A549 (cell line): ENCODE measurements at regions not wholly inside any gene's neighbourhood (a gene's known extent, or its start where the extent isn't known, plus 50 kb on each side); places are given as distances from the start of the nearest gene placed in this dataset.
A peak's percentile ranks its signal among the peaks of the same experiment; 100 is the strongest.

Experiments
- ATAC-seq, 2 experiments: fragments of 200-7000 bp in 1 of 2; fragments of >200 bp in 1 of 2; cut with Nextera tagmentation in 1 of 2; cut with Tn5 transposase in 1 of 2; 3 replicates each; pipeline versions ENCODE4 v1.8.0 to v1.9.1; 2018 to 2020; ENCODE audit warnings: mild to moderate bottlenecking in 1 of 2, moderate library complexity in 1 of 2
- CTCF ChIA-PET: fragments of 300-600 bp; sonication (Branson Sonifier 250); formaldehyde crosslinking; extraction: SDS; loops from one replicate; lab custom pipeline; 2021; ENCODE audit warnings: antibody characterized with exemption, inconsistent platforms; lab: Yijun Ruan, JAX
- POLR2A ChIA-PET: fragments of 350-600 bp; formaldehyde crosslinking; extraction: SDS; loops from one replicate; lab custom pipeline; 2021; ENCODE audit warnings: antibody characterized with exemption, inconsistent platforms; lab: Yijun Ruan, JAX
- DNase-seq, 2 experiments: peaks; one replicate each; pipeline versions ENCODE4 v3.0.0 to v3.0.0-alpha.2; 2011 to 2016; ENCODE audit warnings: low read depth in 1 of 2, low spot score in 1 of 2
- FAIRE-seq: peaks from 2 replicates; lab custom pipeline; 2011; peaks lifted over from hg19 to GRCh38; lab: Jason Lieb, UNC
- H3K27ac ChIP-seq, 2 experiments: fragments of >200 bp; sonication (Bioruptor Twin); formaldehyde crosslinking; 3 replicates each; pipeline ENCODE4 v1.5.1; 2016 to 2017
- H3K4me1 ChIP-seq: fragments of >200 bp; sonication (Bioruptor Twin); formaldehyde crosslinking; 3 replicates; pipeline ENCODE4 v1.6.1; 2016
- H3K4me2 ChIP-seq: fragments of >200 bp; sonication (Bioruptor Twin); formaldehyde crosslinking; 3 replicates; pipeline ENCODE4 v1.6.1; 2016
- H3K4me3 ChIP-seq: fragments of >200 bp; sonication (Bioruptor Twin); formaldehyde crosslinking; 3 replicates; pipeline ENCODE4 v1.5.1; 2016
- H3K9me3 ChIP-seq: fragments of >200 bp; sonication (Bioruptor Twin); formaldehyde crosslinking; 3 replicates; pipeline ENCODE4 v1.6.1; 2016
- CBX2 ChIP-seq: fragments of 200-600 bp; sonication (generic); IDR thresholded peaks from 2 replicates; pipeline ENCODE4 v1.6.1; 2016; ENCODE audit warnings: low read depth, mild to moderate bottlenecking, borderline replicate concordance
- CBX8 ChIP-seq: fragments of 200-600 bp; sonication (generic); IDR thresholded peaks from 2 replicates; pipeline ENCODE4 v1.6.1; 2016
- CEBPB ChIP-seq, 2 experiments: fragments of >200 bp in 1 of 2; sonication (Bioruptor Twin) in 1 of 2; formaldehyde crosslinking in 1 of 2; IDR thresholded peaks; 2 replicates each; pipeline ENCODE4 v1.6.1; 2012 to 2016
- EP300 ChIP-seq, 2 experiments: fragments of >200 bp; sonication (Bioruptor Twin); formaldehyde crosslinking; IDR thresholded peaks; 2 replicates in 1 of 2; 3 replicates in 1 of 2; pipeline ENCODE4 v1.6.1; 2016 to 2017
- FOSL2 ChIP-seq, 2 experiments: fragments of 450-650 bp in 1 of 2; fragments of >200 bp in 1 of 2; sonication (Bioruptor Twin) in 1 of 2; formaldehyde crosslinking; IDR thresholded peaks; 2 replicates each; pipeline versions ENCODE4 v1.5.0 to v1.6.1; 2016 to 2020; ENCODE audit warnings: mild to moderate bottlenecking in 1 of 2, moderate library complexity in 1 of 2
- HOXA7 ChIP-seq: fragments of 250-450 bp; sonication (Bioruptor Pico); IDR thresholded peaks from 2 replicates; pipeline ENCODE4 v1.5.0; 2020; ENCODE audit warnings: mild to moderate bottlenecking, moderate library complexity
- MAFK ChIP-seq: fragments of 450-650 bp; IDR thresholded peaks from 2 replicates; pipeline ENCODE4 v1.6.1; 2014; ENCODE audit not compliant: partially characterized antibody
- MAX ChIP-seq: IDR thresholded peaks from 2 replicates; pipeline ENCODE4 v1.6.1; 2012
- POLR2AphosphoS2 ChIP-seq: conservative IDR thresholded peaks from 2 replicates; pipeline ENCODE4 v1.6.1; 2012; ENCODE audit warnings: low read length, improper control_type of control experiment, inconsistent platforms
- RARB ChIP-seq: fragments of 250-450 bp; sonication (Bioruptor Pico); IDR thresholded peaks from 2 replicates; pipeline ENCODE4 v1.8.0; 2021; ENCODE audit warnings: mild to moderate bottlenecking, moderate library complexity
- RNF2 ChIP-seq: fragments of 200-600 bp; sonication (generic); IDR thresholded peaks from 2 replicates; pipeline ENCODE4 v1.6.1; 2016; ENCODE audit warnings: low read depth, mild to moderate bottlenecking, antibody characterized with exemption, moderate library complexity, borderline replicate concordance
- SREBF2 ChIP-seq: fragments of 450-650 bp; IDR thresholded peaks from 2 replicates; pipeline ENCODE4 v1.6.1; 2014; ENCODE audit warnings: mild to moderate bottlenecking, moderate library complexity
- TP53 ChIP-seq: fragments of 250-450 bp; sonication (Bioruptor Pico); IDR thresholded peaks from 2 replicates; pipeline ENCODE4 v1.5.0; 2021; ENCODE audit warnings: mild to moderate bottlenecking, moderate library complexity
- WGBS: methylation state at CpG from one replicate; pipeline ENCODE4 v1.1.6; 2017; ENCODE audit errors: missing lambda C conversion rate; 5-methylcytosine and 5-hydroxymethylcytosine counted together
- TF ChIP-seq, protein P1 (sequence below): fragments of 200-600 bp; sonication (generic); IDR thresholded peaks from 2 replicates; pipeline ENCODE4 v1.6.1; 2016; ENCODE audit warnings: antibody characterized with exemption, mild to moderate bottlenecking, moderate library complexity
- TF ChIP-seq, protein P2 (sequence below): IDR thresholded peaks from 2 replicates; pipeline ENCODE4 v1.6.1; 2012; ENCODE audit warnings: low read depth, borderline replicate concordance
- TF ChIP-seq, protein P3 (sequence below): fragments of >200 bp; sonication (Bioruptor Twin); formaldehyde crosslinking; IDR thresholded peaks from 3 replicates; pipeline ENCODE4 v1.5.1; 2016

DNA sequence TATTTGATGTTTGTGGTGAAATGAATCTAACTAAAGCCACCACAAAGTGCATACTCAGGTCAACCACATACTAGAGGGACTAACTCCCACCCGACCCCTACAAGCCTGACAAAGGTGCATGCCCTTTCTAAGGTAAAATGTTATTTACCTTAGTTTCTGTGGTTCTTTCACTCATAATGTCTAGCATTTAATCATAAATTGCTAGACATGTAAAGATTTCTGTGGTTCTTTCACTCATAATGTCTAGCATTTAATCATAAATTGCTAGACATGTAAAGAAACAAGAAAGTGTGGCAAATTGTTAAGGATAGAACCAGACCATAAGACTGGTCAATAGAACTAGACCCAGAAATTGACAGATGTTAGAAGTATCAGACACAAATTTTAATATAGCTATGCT, 193.0 kb upstream of the PBX1 start:
- no peak for DNase-seq
- Histone ChIP-seq H3K9me3 (peaks cover 15% of the 10 kb centered on the region; the same call in 2 of the 3 replicates), H3K27ac (no peak overlapping the region), H3K4me2 (no peak overlapping the region), H3K4me3 (no peak overlapping the region), H3K4me1 (no peaks in the 10 kb centered on the region)
- TF ChIP-seq, protein P1, sequence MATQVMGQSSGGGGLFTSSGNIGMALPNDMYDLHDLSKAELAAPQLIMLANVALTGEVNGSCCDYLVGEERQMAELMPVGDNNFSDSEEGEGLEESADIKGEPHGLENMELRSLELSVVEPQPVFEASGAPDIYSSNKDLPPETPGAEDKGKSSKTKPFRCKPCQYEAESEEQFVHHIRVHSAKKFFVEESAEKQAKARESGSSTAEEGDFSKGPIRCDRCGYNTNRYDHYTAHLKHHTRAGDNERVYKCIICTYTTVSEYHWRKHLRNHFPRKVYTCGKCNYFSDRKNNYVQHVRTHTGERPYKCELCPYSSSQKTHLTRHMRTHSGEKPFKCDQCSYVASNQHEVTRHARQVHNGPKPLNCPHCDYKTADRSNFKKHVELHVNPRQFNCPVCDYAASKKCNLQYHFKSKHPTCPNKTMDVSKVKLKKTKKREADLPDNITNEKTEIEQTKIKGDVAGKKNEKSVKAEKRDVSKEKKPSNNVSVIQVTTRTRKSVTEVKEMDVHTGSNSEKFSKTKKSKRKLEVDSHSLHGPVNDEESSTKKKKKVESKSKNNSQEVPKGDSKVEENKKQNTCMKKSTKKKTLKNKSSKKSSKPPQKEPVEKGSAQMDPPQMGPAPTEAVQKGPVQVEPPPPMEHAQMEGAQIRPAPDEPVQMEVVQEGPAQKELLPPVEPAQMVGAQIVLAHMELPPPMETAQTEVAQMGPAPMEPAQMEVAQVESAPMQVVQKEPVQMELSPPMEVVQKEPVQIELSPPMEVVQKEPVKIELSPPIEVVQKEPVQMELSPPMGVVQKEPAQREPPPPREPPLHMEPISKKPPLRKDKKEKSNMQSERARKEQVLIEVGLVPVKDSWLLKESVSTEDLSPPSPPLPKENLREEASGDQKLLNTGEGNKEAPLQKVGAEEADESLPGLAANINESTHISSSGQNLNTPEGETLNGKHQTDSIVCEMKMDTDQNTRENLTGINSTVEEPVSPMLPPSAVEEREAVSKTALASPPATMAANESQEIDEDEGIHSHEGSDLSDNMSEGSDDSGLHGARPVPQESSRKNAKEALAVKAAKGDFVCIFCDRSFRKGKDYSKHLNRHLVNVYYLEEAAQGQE: no peak
- TF ChIP-seq POLR2AphosphoS2 (no peak), RNF2 (no peak), FOSL2 (IDR thresholded peaks at IDR 0.05) (no peak), FOSL2 (CRISPR knock-in tag; IDR thresholded peaks at IDR 0.05) (no peak), RARB (CRISPR knock-in tag) (no peak), TP53 (CRISPR knock-in tag) (no peak), HOXA7 (CRISPR knock-in tag) (no peak), EP300 (IDR thresholded peaks at IDR 0.05) (no peak), MAX (no peak), CBX2 (no peak), CBX8 (no peak)
- TF ChIP-seq, protein P2, sequence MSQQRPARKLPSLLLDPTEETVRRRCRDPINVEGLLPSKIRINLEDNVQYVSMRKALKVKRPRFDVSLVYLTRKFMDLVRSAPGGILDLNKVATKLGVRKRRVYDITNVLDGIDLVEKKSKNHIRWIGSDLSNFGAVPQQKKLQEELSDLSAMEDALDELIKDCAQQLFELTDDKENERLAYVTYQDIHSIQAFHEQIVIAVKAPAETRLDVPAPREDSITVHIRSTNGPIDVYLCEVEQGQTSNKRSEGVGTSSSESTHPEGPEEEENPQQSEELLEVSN: no peak
- no peak for ATAC-seq
- ChIA-PET POLR2A (no interaction called here), CTCF (no interaction called here)
- WGBS: 19% methylated on average over 1 of the region's 1 CpG
- FAIRE-seq: peak; percentile 13

DNA sequence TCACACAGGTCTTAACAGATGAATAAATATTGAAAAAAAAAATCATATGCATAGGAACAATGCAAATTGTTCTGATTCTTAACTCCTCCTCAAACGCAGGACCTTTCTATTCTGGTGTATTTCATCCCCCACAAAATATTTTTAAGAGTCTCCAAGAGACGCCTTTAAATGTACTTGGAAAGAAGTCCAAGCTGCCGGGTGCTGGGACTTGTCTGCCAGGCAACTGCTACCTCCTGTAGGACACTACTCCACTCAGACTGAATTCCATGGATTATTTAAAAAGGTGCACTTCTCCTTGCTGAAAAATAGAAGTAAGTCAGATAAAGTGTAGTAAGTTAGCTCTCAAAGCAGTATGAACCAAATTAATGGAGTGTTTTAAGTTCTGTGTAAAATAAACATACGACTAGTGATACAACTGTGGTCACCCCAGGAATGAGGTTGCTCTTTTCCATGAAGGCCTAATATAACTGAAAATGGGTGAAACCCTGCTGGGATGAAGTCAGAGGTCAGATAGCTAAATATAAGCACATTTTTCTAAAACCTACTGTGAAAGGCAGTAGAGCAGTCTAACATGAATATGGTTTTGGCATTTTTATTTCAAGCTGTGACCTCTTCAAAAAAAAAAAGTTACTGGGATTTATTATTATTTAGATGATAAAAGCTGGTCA, 189.2 kb upstream of the PBX1 start:
- no peak overlapping the region for H3K27ac ChIP-seq
- ATAC-seq (no peak), DNase-seq (no peak), FAIRE-seq (no peak)
- CTCF ChIA-PET: no interaction called here
- no peak overlapping the region for H3K4me2 ChIP-seq
- WGBS: 46% methylated on average over 4 of the region's 4 CpGs
- no peaks in the 10 kb centered on the region for H3K4me1 ChIP-seq
- POLR2A ChIA-PET: no interaction called here
- H3K4me3 ChIP-seq: no peak overlapping the region
- TF ChIP-seq MAFK: no peak
- TF ChIP-seq, protein P1: no peak
- TF ChIP-seq SREBF2: no peak
- TF ChIP-seq, protein P3, sequence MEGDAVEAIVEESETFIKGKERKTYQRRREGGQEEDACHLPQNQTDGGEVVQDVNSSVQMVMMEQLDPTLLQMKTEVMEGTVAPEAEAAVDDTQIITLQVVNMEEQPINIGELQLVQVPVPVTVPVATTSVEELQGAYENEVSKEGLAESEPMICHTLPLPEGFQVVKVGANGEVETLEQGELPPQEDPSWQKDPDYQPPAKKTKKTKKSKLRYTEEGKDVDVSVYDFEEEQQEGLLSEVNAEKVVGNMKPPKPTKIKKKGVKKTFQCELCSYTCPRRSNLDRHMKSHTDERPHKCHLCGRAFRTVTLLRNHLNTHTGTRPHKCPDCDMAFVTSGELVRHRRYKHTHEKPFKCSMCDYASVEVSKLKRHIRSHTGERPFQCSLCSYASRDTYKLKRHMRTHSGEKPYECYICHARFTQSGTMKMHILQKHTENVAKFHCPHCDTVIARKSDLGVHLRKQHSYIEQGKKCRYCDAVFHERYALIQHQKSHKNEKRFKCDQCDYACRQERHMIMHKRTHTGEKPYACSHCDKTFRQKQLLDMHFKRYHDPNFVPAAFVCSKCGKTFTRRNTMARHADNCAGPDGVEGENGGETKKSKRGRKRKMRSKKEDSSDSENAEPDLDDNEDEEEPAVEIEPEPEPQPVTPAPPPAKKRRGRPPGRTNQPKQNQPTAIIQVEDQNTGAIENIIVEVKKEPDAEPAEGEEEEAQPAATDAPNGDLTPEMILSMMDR: no peak
- TF ChIP-seq CBX2: no peak
- TF ChIP-seq CEBPB (IDR thresholded peaks at IDR 0.05): no peak
- peaks cover 29% of the 10 kb centered on the region; the same call in 2 of the 3 replicates for H3K9me3 ChIP-seq
